Coronary artery (tissue), 2 donors: ENCODE measurements at regions not wholly inside any gene's neighbourhood (a gene's known extent, or its start where the extent isn't known, plus 50 kb on each side); places are given as distances from the start of the nearest gene placed in this dataset.

ENCODE experiments used
- DNase-seq: peaks from one replicate; pipeline ENCODE4 v3.0.0-alpha.2; 2017; ENCODE audit warnings: low spot score
- H3K27ac ChIP-seq, 2 donors: fragments of 200-600 bp; sonication (generic); one replicate each; pipeline ENCODE4 v1.5.1; 2016 to 2019
- H3K4me3 ChIP-seq: fragments of 200-600 bp; sonication (generic); 2 replicates; pipeline ENCODE4 v1.5.1; 2016; ENCODE audit warnings: mild to moderate bottlenecking, moderate library complexity
- TF ChIP-seq, protein P1 (sequence below): fragments of 200-600 bp; sonication (generic); IDR thresholded peaks from one replicate; pipeline ENCODE4 v1.5.1; 2019; ENCODE audit warnings: antibody characterized with exemption

DNA sequence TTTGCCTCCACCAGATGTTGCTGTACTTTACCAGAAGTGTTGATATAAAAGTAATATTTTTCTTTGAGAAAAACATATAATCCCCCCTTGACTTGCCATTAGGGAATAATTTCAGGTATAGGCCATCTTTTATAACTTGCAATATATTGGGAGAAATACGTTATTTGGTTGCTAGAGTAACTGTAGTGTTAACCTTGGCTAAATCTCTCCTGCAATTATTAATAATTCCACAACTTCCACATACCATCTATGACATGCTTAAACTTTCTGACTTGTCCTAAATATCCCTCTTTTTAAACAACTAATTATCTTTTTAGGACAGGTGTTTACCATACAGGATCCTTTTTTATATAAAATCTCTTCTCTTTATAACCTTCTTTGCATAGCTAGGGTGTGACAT is 1048.2 kb downstream of the SLC16A7 start:
- TF ChIP-seq, protein P1, sequence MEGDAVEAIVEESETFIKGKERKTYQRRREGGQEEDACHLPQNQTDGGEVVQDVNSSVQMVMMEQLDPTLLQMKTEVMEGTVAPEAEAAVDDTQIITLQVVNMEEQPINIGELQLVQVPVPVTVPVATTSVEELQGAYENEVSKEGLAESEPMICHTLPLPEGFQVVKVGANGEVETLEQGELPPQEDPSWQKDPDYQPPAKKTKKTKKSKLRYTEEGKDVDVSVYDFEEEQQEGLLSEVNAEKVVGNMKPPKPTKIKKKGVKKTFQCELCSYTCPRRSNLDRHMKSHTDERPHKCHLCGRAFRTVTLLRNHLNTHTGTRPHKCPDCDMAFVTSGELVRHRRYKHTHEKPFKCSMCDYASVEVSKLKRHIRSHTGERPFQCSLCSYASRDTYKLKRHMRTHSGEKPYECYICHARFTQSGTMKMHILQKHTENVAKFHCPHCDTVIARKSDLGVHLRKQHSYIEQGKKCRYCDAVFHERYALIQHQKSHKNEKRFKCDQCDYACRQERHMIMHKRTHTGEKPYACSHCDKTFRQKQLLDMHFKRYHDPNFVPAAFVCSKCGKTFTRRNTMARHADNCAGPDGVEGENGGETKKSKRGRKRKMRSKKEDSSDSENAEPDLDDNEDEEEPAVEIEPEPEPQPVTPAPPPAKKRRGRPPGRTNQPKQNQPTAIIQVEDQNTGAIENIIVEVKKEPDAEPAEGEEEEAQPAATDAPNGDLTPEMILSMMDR = no peak
- H3K4me3 ChIP-seq = no peak overlapping the region
- no peak overlapping the region for H3K27ac ChIP-seq
- no peak for DNase-seq

DNA sequence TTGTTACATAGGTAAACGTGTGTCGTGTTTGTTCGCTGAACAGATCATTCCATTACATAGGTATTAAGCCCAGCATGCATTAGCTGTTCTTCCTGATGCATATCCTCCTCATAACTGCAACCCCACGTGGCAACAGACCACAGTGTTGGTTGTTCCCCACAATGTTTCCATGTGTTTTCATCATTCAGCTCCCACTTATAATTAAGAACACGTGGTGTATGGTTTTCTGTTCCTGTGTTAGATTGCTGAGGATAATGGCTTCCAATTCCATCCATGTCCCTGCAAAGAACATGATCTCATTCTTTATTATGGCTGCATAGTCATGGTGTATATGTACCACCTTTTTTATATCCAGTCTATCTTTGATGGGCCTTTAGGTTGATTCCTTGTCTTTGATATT is 1071.1 kb downstream of the SLC16A7 start:
- H3K27ac ChIP-seq = no peak overlapping the region
- no peak for DNase-seq
- no peak overlapping the region for H3K4me3 ChIP-seq
- TF ChIP-seq, protein P1 = no peak

DNA sequence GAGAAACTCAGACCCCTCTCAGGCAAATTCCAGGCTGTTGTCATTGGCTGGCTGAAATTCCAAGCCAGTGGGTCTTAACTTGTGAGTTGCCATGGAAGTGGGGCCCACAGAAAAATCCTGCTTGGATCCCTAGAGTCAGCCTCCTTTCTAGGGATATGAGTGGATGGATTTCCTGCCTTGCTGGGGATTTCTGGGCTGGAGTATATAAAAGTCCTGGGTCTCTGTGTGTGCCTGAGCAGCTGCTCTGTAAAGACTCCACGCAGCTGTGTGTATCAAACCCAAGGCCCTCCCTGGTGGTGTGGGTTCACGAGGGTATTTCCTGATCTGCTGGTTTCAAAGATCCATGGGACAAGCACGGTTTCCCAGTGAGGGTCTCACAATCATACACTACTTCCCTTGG is 1077.1 kb downstream of the SLC16A7 start:
- no peak for DNase-seq
- no peak overlapping the region for H3K4me3 ChIP-seq

DNA sequence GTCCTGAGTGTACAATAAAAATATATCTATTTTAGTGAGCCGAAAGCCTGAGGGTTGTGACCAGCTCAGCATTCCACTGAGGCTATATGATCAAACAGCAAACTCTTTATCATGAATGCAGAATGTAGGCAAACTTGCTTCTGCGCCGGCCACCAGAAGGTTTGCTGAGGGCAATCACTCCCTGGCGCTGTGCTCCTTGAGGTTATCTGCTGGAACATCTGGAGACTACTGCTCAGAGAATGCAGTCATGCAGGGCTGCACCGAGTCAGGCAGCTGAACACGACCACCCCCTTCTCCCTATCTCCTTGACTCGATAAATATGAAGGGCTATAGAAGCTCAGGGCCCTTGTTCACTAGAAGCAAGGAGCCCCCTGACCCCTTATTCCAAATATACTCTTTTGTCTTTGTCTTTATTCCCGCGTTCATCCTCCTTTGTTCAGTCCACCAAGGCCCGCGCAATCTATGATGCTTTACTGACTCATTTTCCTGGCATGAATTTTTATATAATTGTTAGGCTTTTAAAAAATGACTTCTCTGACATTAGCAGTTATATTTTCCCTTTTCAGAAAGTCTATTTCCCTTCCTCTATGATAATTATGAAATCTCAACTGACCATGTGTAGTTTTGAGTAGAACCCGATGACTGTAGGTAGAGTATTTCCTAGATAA is 1089.3 kb downstream of the SLC16A7 start:
- Histone ChIP-seq H3K4me3 (no peak overlapping the region), H3K27ac (no peak overlapping the region)
- no peak for DNase-seq
- TF ChIP-seq, protein P1 = no peak

More for the DNA sequence above, 1077.1 kb downstream of the SLC16A7 start:
- TF ChIP-seq, protein P1 = no peak
- no peak overlapping the region for H3K27ac ChIP-seq

DNA sequence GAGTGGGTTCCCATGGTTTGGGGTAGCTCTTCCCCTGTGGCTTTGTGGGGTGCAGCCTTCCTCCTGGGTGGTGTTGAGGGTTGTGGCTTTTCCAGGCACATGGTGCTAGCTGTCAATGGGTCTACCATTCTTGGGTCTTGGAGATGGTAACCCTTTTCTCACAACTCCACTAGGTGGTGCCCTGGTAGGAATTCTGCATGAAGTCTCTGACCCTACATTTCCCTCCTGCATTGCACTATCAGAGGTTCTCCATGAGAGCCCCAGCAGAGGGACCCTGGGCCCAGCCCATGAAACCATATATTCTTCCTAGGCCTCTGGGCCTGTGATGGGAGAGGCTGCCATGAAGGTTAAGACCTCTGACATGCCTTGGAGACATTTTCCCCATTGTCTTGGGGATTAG is 1093.3 kb downstream of the SLC16A7 start:
- TF ChIP-seq, protein P1 = no peak
- DNase-seq = no peak
- Histone ChIP-seq H3K27ac (no peak overlapping the region), H3K4me3 (no peak overlapping the region)

DNA sequence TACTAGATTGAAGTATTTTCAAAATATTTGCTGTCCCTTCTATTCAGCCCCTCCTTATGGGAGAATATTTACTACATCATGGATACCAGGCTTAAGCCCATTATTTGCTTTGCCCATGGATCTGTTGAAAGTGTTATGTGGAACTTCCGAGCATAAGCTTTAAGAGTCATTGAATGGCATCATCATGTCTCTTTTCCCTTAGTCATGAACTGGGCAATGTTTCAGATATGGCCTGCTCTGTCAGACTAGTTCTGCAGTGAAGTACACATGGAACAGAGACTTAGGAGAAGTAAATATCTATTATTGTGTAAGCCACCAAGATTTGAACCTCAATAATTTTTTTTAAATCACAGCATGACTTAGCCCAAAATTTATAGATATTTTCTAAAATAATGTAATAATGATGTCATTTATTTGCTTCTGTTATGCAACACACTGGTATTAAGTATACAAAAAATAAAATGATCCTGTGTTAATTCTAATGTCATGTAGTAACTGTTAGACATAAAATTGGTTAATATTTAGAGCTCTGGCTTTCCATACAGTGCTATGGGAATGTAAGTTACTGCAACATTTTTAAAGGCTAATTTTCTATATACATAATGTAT is 1097.3 kb downstream of the SLC16A7 start:
- TF ChIP-seq, protein P1 = no peak
- no peak for DNase-seq
- Histone ChIP-seq H3K4me3 (no peak overlapping the region), H3K27ac (no peak overlapping the region)
